GM21515 (cell line): ENCODE measurements at regions not wholly inside any gene's neighbourhood (a gene's known extent, or its start where the extent isn't known, plus 50 kb on each side); places are given as distances from the start of the nearest gene placed in this dataset.
"Not testable (repeated sequence)": the region's sequence is repeated elsewhere in the genome, so short reads cannot be mapped to it uniquely, and the experiment has no call there.

Experiments
- ATAC-seq: cut with Tn5 transposase; IDR thresholded peaks from one replicate; pipeline ENCODE4 v1.9.1; 2021; ENCODE audit not compliant: unreplicated experiment

GRCh38 chr4:163077680-163078079 lies 89.0 kb downstream of the NAF1 start:
- ATAC-seq: no peak

- ATAC-seq: no peak
Observed at GRCh38 chr4:163072222-163072621, 94.5 kb downstream of the NAF1 start.

GRCh38 chr4:163071308-163071707 lies 95.4 kb downstream of the NAF1 start:
- ATAC-seq: no peak

GRCh38 chr4:163070023-163070422 lies 96.7 kb downstream of the NAF1 start:
- ATAC-seq: no peak

GRCh38 chr4:163063891-163064290 lies 102.8 kb downstream of the NAF1 start:
- ATAC-seq: no peak

GRCh38 chr4:163048447-163048846 lies 118.2 kb downstream of the NAF1 start:
- peak; percentile 89 for ATAC-seq

- no peak for ATAC-seq
Observed at GRCh38 chr4:163042306-163042705, 124.4 kb downstream of the NAF1 start.

GRCh38 chr4:163017135-163017534 lies 149.6 kb downstream of the NAF1 start:
- no peak for ATAC-seq

- ATAC-seq: no peak
Observed at GRCh38 chr4:163012816-163013215, 153.9 kb downstream of the NAF1 start.

- ATAC-seq: no peak
Observed at GRCh38 chr4:163003979-163004378, 162.7 kb downstream of the NAF1 start.

- ATAC-seq: no peak
Observed at GRCh38 chr4:162988530-162988929, 178.2 kb downstream of the NAF1 start.

GRCh38 chr4:162985131-162985530 lies 181.6 kb downstream of the NAF1 start:
- ATAC-seq: no peak

GRCh38 chr4:162984621-162985020 lies 182.1 kb downstream of the NAF1 start:
- ATAC-seq: no peak

GRCh38 chr4:162981823-162982222 lies 184.9 kb downstream of the NAF1 start:
- ATAC-seq: no peak

- ATAC-seq: no peak
Observed at GRCh38 chr4:162978398-162978797, 188.3 kb downstream of the NAF1 start.

- ATAC-seq: no peak
Observed at GRCh38 chr4:162977788-162978187, 188.9 kb downstream of the NAF1 start.

GRCh38 chr4:162972661-162973330 lies 193.9 kb downstream of the NAF1 start:
- no peak for ATAC-seq

- no peak for ATAC-seq
Observed at GRCh38 chr4:162969194-162969593, 197.5 kb downstream of the NAF1 start.

GRCh38 chr4:162965978-162966377 lies 200.7 kb downstream of the NAF1 start:
- not testable (repeated sequence) for ATAC-seq

GRCh38 chr4:162959046-162959445 lies 207.6 kb downstream of the NAF1 start:
- no peak for ATAC-seq

- no peak for ATAC-seq
Observed at GRCh38 chr4:162957521-162958143, 209.1 kb downstream of the NAF1 start.

- ATAC-seq: no peak
Observed at GRCh38 chr4:162954976-162955375, 211.7 kb downstream of the NAF1 start.

- no peak for ATAC-seq
Observed at GRCh38 chr4:162952232-162952631, 214.5 kb downstream of the NAF1 start.
